ENCODE measurements at regions not wholly inside any gene's neighbourhood (a gene's known extent, or its start where the extent isn't known, plus 50 kb on each side); places are given as distances from the start of the nearest gene placed in this dataset.

- ChIA-PET POLR2A (no interaction called here), CTCF (no interaction called here)
- H2AFZ ChIP-seq (ENCODE audit: insufficient read depth, low read depth, low read length, poor library complexity, severe bottlenecking), result no peak overlapping the region
- no peaks in the 10 kb centered on the region for H3K27me3 ChIP-seq (replicated peaks in 1 of 4; ENCODE audit: control extremely low read depth in 1 of 4, control insufficient read depth in 3 of 4, insufficient read depth in 4 of 4, low read length in 3 of 4)
- H3K4me3 ChIP-seq (ENCODE audit: control extremely low read depth in 1 of 5, extremely low read depth in 1 of 5, insufficient read depth in 1 of 5, low read depth in 2 of 5, low read length in 4 of 5), result no peak overlapping the region
- H3K79me2 ChIP-seq (ENCODE audit: control insufficient read depth, insufficient read depth, low read length), result no peaks in the 10 kb centered on the region
- H3K4me1 ChIP-seq (ENCODE audit: control insufficient read depth in 2 of 2, insufficient read depth in 2 of 2, low read length in 2 of 2), result no peaks in the 10 kb centered on the region
- Mint-ChIP-seq H3K4me3 (no peak overlapping the region), H3K9me3 (ENCODE audit: insufficient read depth) (peaks cover 5% of the 10 kb centered on the region), H3K4me1 (no peaks in the 10 kb centered on the region), H3K27me3 (no peaks in the 10 kb centered on the region), H3K27ac (no peak overlapping the region)
- no peaks in the 10 kb centered on the region for H4K20me1 ChIP-seq (ENCODE audit: control insufficient read depth, insufficient read depth, low read length, poor library complexity, severe bottlenecking)
- no peak for ATAC-seq (ENCODE audit: low read depth)
- H3K27ac ChIP-seq (ENCODE audit: low read length in 2 of 2), result no peak overlapping the region
- no peak overlapping the region for H3K9ac ChIP-seq (ENCODE audit: low read length)
- intact Hi-C loops (cut with micrococcal nuclease), result no loop called here
- no peaks in the 10 kb centered on the region for H3K36me3 ChIP-seq (replicated peaks in 1 of 2; ENCODE audit: control extremely low read depth in 1 of 2, control insufficient read depth in 1 of 2, extremely low read depth in 1 of 2, insufficient read depth in 2 of 2, low read length in 1 of 2)
- DNase-seq, result no peak
- peaks cover 0 to 5% (median 0%) of the 10 kb centered on the region in 3 donors for H3K9me3 ChIP-seq (ENCODE audit: control extremely low read depth in 1 of 3, control insufficient read depth in 2 of 3, insufficient read depth in 1 of 3, low read length in 2 of 3)
- H3K4me2 ChIP-seq (replicated peaks; ENCODE audit: low read depth, low read length, poor library complexity, severe bottlenecking), result no peak overlapping the region
- TF ChIP-seq CTCF (IDR thresholded peaks at IDR 0.05), result no peak
- no peak for TF ChIP-seq EZH2 (IDR thresholded peaks at IDR 0.05; ENCODE audit: borderline replicate concordance, insufficient read depth, low read depth, low read length, poor library complexity, severe bottlenecking)
Observed at GRCh38 chr2:122636097-122636496, 880.6 kb downstream of the TSN start.

GRCh38 chr2:122639176-122639575, 883.7 kb downstream of the TSN start:
- Histone ChIP-seq H3K27me3 (replicated peaks in 1 of 4; ENCODE audit: control extremely low read depth in 1 of 4, control insufficient read depth in 3 of 4, insufficient read depth in 4 of 4, low read length in 3 of 4) (no peaks in the 10 kb centered on the region), H3K4me1 (ENCODE audit: control insufficient read depth in 2 of 2, insufficient read depth in 2 of 2, low read length in 2 of 2) (no peaks in the 10 kb centered on the region), H2AFZ (ENCODE audit: insufficient read depth, low read depth, low read length, poor library complexity, severe bottlenecking) (no peak overlapping the region), H3K9ac (ENCODE audit: low read length) (no peak overlapping the region), H3K27ac (ENCODE audit: low read length in 2 of 2) (no peak overlapping the region), H4K20me1 (ENCODE audit: control insufficient read depth, insufficient read depth, low read length, poor library complexity, severe bottlenecking) (no peaks in the 10 kb centered on the region), H3K4me3 (ENCODE audit: control extremely low read depth in 1 of 5, extremely low read depth in 1 of 5, insufficient read depth in 1 of 5, low read depth in 2 of 5, low read length in 4 of 5) (no peak overlapping the region), H3K9me3 (ENCODE audit: control extremely low read depth in 1 of 3, control insufficient read depth in 2 of 3, insufficient read depth in 1 of 3, low read length in 2 of 3) (no peaks in the 10 kb centered on the region), H3K4me2 (replicated peaks; ENCODE audit: low read depth, low read length, poor library complexity, severe bottlenecking) (no peak overlapping the region), H3K79me2 (ENCODE audit: control insufficient read depth, insufficient read depth, low read length) (no peaks in the 10 kb centered on the region), H3K36me3 (replicated peaks in 1 of 2; ENCODE audit: control extremely low read depth in 1 of 2, control insufficient read depth in 1 of 2, extremely low read depth in 1 of 2, insufficient read depth in 2 of 2, low read length in 1 of 2) (no peaks in the 10 kb centered on the region)
- Mint-ChIP-seq H3K27ac (no peak overlapping the region), H3K4me1 (no peaks in the 10 kb centered on the region), H3K9me3 (ENCODE audit: insufficient read depth) (peaks cover 5% of the 10 kb centered on the region), H3K4me3 (no peak overlapping the region), H3K27me3 (no peaks in the 10 kb centered on the region)
- TF ChIP-seq EZH2 (IDR thresholded peaks at IDR 0.05; ENCODE audit: borderline replicate concordance, insufficient read depth, low read depth, low read length, poor library complexity, severe bottlenecking), result no peak
- TF ChIP-seq CTCF (IDR thresholded peaks at IDR 0.05), result no peak
- ATAC-seq (ENCODE audit: low read depth) (no peak), DNase-seq (no peak)
- intact Hi-C loops (cut with micrococcal nuclease), result no loop called here
- ChIA-PET CTCF (no interaction called here), POLR2A (no interaction called here)
- WGBS (ENCODE audit: insufficient coverage), result 40% methylated on average over 1 of the region's 4 CpGs
